H1 (cell line): ENCODE measurements at regions not wholly inside any gene's neighbourhood (a gene's known extent, or its start where the extent isn't known, plus 50 kb on each side); places are given as distances from the start of the nearest gene placed in this dataset.

Experiments
- CTCF ChIP-seq, 3 experiments: IDR thresholded peaks; 1 replicate in 2 of 3; 2 replicates in 1 of 3; pipeline versions ENCODE4 v1.5.1 to v1.6.1; 2011; ENCODE audit warnings: low read length in 3 of 3, mild to moderate bottlenecking in 3 of 3, inconsistent platforms in 2 of 3, low read depth in 1 of 3, moderate library complexity in 1 of 3; ENCODE audit not compliant: insufficient read depth in 1 of 3; ENCODE audit errors: control extremely low read depth in 1 of 3
- SRF ChIP-seq: IDR thresholded peaks from 2 replicates; pipeline ENCODE4 v1.6.1; 2011; ENCODE audit warnings: mild to moderate bottlenecking, low read depth, low read length, moderate library complexity
- TEAD4 ChIP-seq: IDR thresholded peaks from 2 replicates; pipeline ENCODE4 v1.6.1; 2012; ENCODE audit warnings: low read depth, low read length, inconsistent platforms, mixed read lengths

- TF ChIP-seq CTCF (IDR thresholded peaks at IDR 0.05; ENCODE audit: control extremely low read depth in 1 of 3, insufficient read depth in 1 of 3, low read depth in 1 of 3, low read length in 3 of 3) (no peak), TEAD4 (no peak), SRF (no peak)
Measured at GRCh38 chr7:131080754-131081153, 246.9 kb upstream of the MKLN1 start.
